ENCODE measurements at regions not wholly inside any gene's neighbourhood (a gene's known extent, or its start where the extent isn't known, plus 50 kb on each side); places are given as distances from the start of the nearest gene placed in this dataset.

- no peak for DNase-seq
These were observed 640.5 kb downstream of the ZPLD1 start for GRCh38 chr3:103075282-103075681.

- DNase-seq = no peak
These were observed 643.1 kb downstream of the ZPLD1 start for GRCh38 chr3:103077910-103078309.

GRCh38 chr3:103082501-103082900, 647.7 kb downstream of the ZPLD1 start:
- no peak for DNase-seq

DNA sequence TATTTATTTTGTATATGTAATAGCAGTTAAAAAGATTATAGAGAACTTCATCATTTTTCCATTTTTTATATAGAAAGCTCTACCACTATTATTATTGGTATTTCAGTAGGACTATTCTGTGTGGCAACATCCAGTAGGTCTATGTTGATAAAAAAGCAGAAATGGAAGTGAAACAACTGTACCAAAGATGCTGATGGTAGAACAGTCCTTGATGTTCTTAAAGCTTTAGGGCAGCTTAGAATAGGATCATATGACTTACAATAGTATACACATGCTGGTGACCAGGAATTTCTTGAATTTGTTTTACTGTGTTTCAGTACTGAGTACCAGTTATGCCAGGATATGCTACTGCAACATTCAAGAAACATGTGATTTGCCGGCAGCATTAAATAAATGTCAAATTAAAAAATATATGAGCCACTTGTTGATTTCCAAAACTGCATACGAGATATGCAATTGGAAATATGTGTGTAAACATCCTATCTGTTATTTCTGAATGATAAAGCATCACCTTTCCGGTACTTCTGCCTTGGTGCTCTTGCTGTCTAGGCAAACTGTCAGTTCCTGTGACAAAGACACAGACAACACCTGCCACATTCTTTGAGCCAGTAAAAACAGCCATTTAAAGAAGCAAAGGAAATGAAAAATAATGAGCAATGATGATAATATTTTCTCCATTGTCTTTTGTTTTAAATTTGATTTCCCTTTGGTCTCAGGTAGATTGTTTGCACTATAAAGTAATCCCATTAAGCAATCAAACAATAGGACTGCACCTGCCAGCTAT, 649.2 kb downstream of the ZPLD1 start:
- no peak for DNase-seq

DNA sequence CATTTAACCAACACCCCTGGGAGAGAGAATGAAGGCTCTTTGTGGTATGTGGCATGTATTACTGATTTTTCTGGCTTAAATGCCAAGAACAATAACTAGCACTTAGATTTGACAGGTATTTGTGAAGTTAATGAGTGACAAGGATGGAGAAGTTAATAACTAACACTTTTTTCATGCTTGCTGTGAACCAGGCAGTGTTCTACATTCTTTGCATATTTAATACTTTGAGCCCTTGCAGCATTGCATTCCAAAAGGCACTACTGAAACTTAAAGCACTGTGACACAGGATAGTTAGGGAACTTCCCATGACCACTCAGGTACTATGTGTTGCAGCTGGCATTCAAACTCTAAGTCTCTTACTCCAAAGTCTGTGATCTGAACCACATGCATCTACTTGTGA, 650.6 kb downstream of the ZPLD1 start:
- DNase-seq = no peak

- no peak for DNase-seq
These were observed 654.9 kb downstream of the ZPLD1 start for GRCh38 chr3:103089758-103090157.

- DNase-seq = no peak
These were observed 670.4 kb downstream of the ZPLD1 start for GRCh38 chr3:103105206-103105605.

- DNase-seq = no peak
These were observed 677.5 kb downstream of the ZPLD1 start for GRCh38 chr3:103112273-103112672.

GRCh38 chr3:103126115-103126514, 691.3 kb downstream of the ZPLD1 start:
- no peak for DNase-seq

- no peak for DNase-seq
These were observed 692.3 kb downstream of the ZPLD1 start for GRCh38 chr3:103127098-103127630.

DNA sequence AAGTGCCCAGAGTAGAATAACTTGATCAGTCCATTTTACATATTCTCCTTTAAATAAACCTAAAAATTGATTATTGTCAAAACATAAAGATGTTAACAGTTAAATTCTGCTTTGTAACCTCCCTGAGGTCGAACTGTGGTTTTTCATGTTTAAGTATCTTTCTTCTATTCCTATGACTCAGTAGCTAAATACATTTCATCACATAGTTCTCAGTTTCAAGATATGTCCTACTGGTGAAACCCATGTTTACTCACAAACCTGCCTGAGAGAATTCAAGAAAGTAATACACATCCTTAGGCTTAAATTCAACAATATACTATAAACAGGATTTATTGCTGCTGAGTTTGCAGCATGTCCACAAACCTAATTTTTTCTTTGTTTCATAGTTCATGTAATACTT, 692.9 kb downstream of the ZPLD1 start:
- DNase-seq = no peak

DNA sequence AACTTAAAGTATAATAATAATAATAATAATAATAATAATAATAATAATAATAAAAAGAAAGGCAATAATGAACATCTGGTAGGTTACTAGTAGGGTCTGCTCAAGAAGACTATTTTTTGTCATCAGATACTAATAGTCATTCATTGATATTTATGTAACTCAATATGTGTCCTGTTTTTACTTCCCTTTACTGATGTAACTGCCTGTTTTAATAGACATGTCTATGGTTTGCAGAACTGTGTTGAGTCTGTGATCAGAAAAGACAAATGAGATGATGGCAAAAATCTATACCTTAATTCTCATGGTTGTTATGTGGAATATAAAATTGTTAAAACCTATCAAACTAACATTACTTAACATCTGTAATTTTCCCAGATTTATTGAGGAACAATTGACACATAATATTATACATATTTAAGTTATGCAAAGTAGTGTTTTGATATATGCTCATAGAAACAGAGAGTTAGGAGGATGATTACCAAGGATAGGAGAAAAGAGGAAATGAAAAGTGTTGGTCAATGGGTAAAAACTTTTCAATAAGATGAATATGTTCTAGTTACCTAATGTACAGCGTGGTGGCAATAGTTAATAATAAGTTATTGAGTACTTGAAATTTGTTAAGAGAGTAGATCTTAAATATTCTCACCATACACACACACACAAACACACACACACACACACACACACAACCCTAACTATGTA, 699.4 kb downstream of the ZPLD1 start:
- no peak for DNase-seq

DNA sequence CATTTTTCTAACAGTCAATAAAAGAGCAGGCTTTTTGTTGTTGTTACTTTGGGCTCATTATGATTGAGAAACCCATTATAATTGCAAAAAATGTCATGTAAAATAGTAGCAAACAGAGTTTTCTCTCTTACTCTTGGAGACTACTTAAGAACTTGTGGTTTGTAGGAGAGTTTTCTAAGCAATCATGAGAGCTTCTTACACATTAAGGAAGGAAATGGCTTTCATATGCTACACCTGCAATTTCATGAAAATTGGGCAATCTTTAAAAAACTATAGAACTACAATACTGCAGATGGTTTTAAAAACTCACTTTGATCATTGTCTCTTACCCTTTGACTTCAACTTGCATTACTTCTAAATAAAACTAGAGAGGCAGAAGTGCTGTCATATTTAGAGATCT, 701.8 kb downstream of the ZPLD1 start:
- no peak for DNase-seq

DNA sequence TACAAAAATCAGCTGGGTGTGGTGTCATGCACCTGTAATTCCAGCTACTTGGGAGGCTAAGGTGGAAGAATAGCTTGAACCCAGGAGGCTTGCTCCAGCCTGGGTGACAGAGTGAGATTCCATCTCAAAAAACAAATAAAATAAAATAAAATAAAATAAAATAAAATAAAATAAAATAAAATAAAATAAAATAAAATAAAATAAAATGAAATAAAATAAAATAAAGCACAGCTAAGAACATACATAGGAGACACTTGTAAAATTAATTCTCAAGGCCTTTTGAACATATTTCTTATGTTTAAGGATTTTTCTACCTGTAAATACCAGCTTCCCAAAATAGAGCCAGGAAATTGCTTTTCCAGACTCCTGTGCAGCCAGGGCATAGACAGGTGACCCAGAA, 703.0 kb downstream of the ZPLD1 start:
- no peak for DNase-seq

- DNase-seq = no peak
These were observed 723.4 kb downstream of the ZPLD1 start for GRCh38 chr3:103158183-103158582.

- DNase-seq = no peak
These were observed 732.1 kb downstream of the ZPLD1 start for GRCh38 chr3:103166890-103167289.

DNA sequence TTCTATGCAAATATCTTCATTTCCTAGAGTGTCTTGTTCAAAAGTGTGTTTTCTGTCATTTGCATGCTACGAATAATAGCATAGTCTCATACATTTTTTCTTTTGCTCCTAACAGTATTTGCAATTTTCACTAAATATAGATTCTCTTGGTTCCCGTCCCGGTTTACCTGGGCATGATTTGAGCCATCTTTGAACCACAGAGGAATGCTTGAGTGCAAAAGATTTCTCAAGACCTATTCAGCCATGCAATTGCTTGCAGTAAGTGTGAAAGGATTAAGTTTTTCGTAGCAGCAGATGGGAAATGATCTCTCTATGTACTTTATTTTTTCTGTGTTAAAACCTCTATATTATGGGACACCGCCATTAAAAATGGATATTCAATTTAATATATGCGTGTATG, 733.0 kb downstream of the ZPLD1 start:
- no peak for DNase-seq

DNA sequence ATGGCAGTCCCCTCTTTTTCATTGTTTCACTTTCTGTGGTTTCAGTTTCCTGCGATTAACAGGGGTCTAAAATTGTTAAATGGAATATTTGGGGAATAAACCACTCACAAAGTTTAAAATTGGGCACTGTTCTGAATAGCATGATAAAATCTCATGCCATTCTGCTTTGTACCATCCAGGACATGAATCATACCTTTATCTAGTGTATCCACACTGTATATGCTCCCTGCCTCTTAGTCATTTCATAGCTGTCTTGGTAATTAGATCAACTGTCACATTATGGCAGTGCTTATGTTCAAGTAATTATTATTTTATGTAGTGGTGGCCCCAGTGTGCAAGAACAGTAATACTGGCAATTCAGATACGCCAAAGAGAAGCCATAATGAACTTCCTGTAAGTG, 734.5 kb downstream of the ZPLD1 start:
- DNase-seq = no peak

- no peak for DNase-seq
These were observed 735.8 kb downstream of the ZPLD1 start for GRCh38 chr3:103170651-103171050.

GRCh38 chr3:103173940-103174339, 739.1 kb downstream of the ZPLD1 start:
- no peak for DNase-seq

GRCh38 chr3:103181160-103181559, 746.3 kb downstream of the ZPLD1 start:
- DNase-seq = no peak

GRCh38 chr3:103184772-103185171, 750.0 kb downstream of the ZPLD1 start:
- DNase-seq = no peak

DNA sequence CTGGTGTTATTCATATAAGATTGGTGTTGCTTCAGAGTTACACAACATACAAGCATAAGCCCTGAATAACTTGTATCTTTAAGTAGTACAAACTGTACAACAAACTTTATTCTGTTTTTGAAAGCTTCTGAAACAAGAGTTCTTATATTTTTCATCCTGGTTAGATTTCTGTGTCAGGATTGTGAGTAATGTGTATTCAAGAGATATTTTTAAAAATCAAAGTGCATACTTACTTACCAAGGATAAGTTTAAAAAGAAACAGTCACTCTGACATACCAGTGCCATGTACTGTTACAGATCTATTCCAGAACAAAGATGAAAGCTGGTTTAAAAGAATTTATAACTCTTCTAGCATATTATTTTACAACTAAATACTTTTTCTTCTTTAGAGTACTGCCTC, 755.1 kb downstream of the ZPLD1 start:
- DNase-seq = no peak

- DNase-seq = no peak
These were observed 760.4 kb downstream of the ZPLD1 start for GRCh38 chr3:103195216-103195615.

Measured in NCI-H2081 treated with DMSO at 0.1 percent for 48 hours (cell line).